Prostate gland (tissue), 2 donors: ENCODE measurements at regions not wholly inside any gene's neighbourhood (a gene's known extent, or its start where the extent isn't known, plus 50 kb on each side); places are given as distances from the start of the nearest gene placed in this dataset.
"Not testable (repeated sequence)": the region's sequence is repeated elsewhere in the genome, so short reads cannot be mapped to it uniquely, and the experiment has no call there.

Experiments used
- POLR2A ChIP-seq: fragments of 450-650 bp; IDR thresholded peaks from one replicate; pipeline ENCODE4 v1.6.1; 2016; ENCODE audit warnings: antibody characterized with exemption, mild to moderate bottlenecking
- POLR2AphosphoS5 ChIP-seq: sonication (generic); formaldehyde crosslinking; IDR thresholded peaks from one replicate; pipeline ENCODE4 v1.6.1; 2017; ENCODE audit warnings: antibody characterized with exemption
- TF ChIP-seq, protein P1 (sequence below), 4 experiments: fragments of 200-600 bp in 2 of 4; fragments of 450-650 bp in 2 of 4; sonication (generic) in 2 of 4; IDR thresholded peaks; 1 replicate in 3 of 4; 2 replicates in 1 of 4; pipeline ENCODE4 v1.5.1; 2016 to 2019; ENCODE audit warnings: antibody characterized with exemption in 4 of 4, mild to moderate bottlenecking in 2 of 4, moderate library complexity in 2 of 4

- TF ChIP-seq, protein P1, sequence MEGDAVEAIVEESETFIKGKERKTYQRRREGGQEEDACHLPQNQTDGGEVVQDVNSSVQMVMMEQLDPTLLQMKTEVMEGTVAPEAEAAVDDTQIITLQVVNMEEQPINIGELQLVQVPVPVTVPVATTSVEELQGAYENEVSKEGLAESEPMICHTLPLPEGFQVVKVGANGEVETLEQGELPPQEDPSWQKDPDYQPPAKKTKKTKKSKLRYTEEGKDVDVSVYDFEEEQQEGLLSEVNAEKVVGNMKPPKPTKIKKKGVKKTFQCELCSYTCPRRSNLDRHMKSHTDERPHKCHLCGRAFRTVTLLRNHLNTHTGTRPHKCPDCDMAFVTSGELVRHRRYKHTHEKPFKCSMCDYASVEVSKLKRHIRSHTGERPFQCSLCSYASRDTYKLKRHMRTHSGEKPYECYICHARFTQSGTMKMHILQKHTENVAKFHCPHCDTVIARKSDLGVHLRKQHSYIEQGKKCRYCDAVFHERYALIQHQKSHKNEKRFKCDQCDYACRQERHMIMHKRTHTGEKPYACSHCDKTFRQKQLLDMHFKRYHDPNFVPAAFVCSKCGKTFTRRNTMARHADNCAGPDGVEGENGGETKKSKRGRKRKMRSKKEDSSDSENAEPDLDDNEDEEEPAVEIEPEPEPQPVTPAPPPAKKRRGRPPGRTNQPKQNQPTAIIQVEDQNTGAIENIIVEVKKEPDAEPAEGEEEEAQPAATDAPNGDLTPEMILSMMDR (IDR thresholded peaks at IDR 0.05): not testable (repeated sequence)
- TF ChIP-seq POLR2AphosphoS5, POLR2A: not testable (repeated sequence)
Observed at GRCh38 chr1:199533361-199533760, 494.1 kb upstream of the NR5A2 start.
